GM10248 (cell line): ENCODE measurements at regions not wholly inside any gene's neighbourhood (a gene's known extent, or its start where the extent isn't known, plus 50 kb on each side); places are given as distances from the start of the nearest gene placed in this dataset.

ENCODE experiments used
- CTCF ChIA-PET: fragments of 300-600 bp; sonication (Branson Sonifier 250); formaldehyde crosslinking; extraction: SDS; loops from one replicate; lab custom pipeline; 2021; ENCODE audit warnings: antibody characterized with exemption; lab: Yijun Ruan, JAX
- POLR2A ChIA-PET: fragments of 350-650 bp; sonication (Branson Sonifier 250); formaldehyde crosslinking; extraction: SDS; loops from one replicate; lab custom pipeline; 2020; ENCODE audit warnings: antibody characterized with exemption; lab: Yijun Ruan, JAX
- DNase-seq: peaks from one replicate; pipeline ENCODE4 v3.0.0; 2012; ENCODE audit errors: extremely low spot score
- CTCF ChIP-seq: IDR thresholded peaks from 2 replicates; pipeline ENCODE4 v1.5.1; 2012; ENCODE audit warnings: mild to moderate bottlenecking, low read depth; ENCODE audit errors: extremely low read depth, missing control alignments, control extremely low read depth

- ChIA-PET POLR2A (no interaction called here), CTCF (no interaction called here)
- no peak for TF ChIP-seq CTCF
- no peak for DNase-seq
Observed at GRCh38 chr2:120485096-120485495, 139.2 kb downstream of the INHBB start.

GRCh38 chr2:120486441-120486840 lies 140.5 kb downstream of the INHBB start:
- POLR2A ChIA-PET, result no interaction called here
- no peak for DNase-seq
- TF ChIP-seq CTCF, result no peak

GRCh38 chr2:120486946-120487345 lies 141.0 kb downstream of the INHBB start:
- CTCF ChIA-PET, result interaction anchor here (1.5 kb wide), 1 partner anchor 845 kb away, joined by 3 read pairs; no protein-coding TSS in a partner anchor
- POLR2A ChIA-PET, result no interaction called here
- TF ChIP-seq CTCF, result no peak
- no peak for DNase-seq

More at GRCh38 chr2:120486441-120486840, 140.5 kb downstream of the INHBB start:
- CTCF ChIA-PET, result interaction anchor here (1.5 kb wide), 1 partner anchor 844 kb away, joined by 3 read pairs; no protein-coding TSS in a partner anchor

GRCh38 chr2:120488531-120488930 lies 142.6 kb downstream of the INHBB start:
- DNase-seq, result no peak
- TF ChIP-seq CTCF, result no peak
- CTCF ChIA-PET, result no interaction called here
- POLR2A ChIA-PET, result no interaction called here

- ChIA-PET POLR2A (no interaction called here), CTCF (interaction anchor here (0.6 kb wide), 1 partner anchor 65 kb away, joined by 3 read pairs; no protein-coding TSS in a partner anchor)
- TF ChIP-seq CTCF, result no peak
- no peak for DNase-seq
Observed at GRCh38 chr2:120489023-120489422, 143.1 kb downstream of the INHBB start.

GRCh38 chr2:120490091-120490798 lies 144.3 kb downstream of the INHBB start:
- DNase-seq, result no peak
- no peak for TF ChIP-seq CTCF
- ChIA-PET POLR2A (no interaction called here), CTCF (no interaction called here)

- CTCF ChIA-PET, result no interaction called here
- POLR2A ChIA-PET, result no interaction called here
- DNase-seq, result no peak
- no peak for TF ChIP-seq CTCF
Observed at GRCh38 chr2:120491111-120491625, 145.2 kb downstream of the INHBB start.
